B cell (primary cell): ENCODE measurements at regions not wholly inside any gene's neighbourhood (a gene's known extent, or its start where the extent isn't known, plus 50 kb on each side); places are given as distances from the start of the nearest gene placed in this dataset.

ENCODE experiments used
- ATAC-seq: fragments of 200-7000 bp; cut with Tn5 transposase; one replicate; pipeline ENCODE4 v1.10.0; 2021; ENCODE audit warnings: low read depth, mild to moderate bottlenecking, moderate number of reproducible peaks, moderate library complexity
- CTCF ChIA-PET: fragments of 350-600 bp; sonication (Branson Sonifier 250); formaldehyde crosslinking; loops from one replicate; lab custom pipeline; 2021; ENCODE audit warnings: antibody characterized with exemption, inconsistent platforms; lab: Charles Lee
- POLR2A ChIA-PET: fragments of 350-600 bp; sonication (Branson Sonifier 250); formaldehyde crosslinking; loops from one replicate; lab custom pipeline; 2021; ENCODE audit warnings: antibody characterized with exemption; lab: Charles Lee
- DNase-seq: peaks from one replicate; pipeline ENCODE4 v3.0.0; 2013
- H2AFZ ChIP-seq: 2 replicates; pipeline ENCODE4 v1.6.1; 2012; ENCODE audit warnings: mild to moderate bottlenecking, low read depth, low read length; ENCODE audit not compliant: insufficient read depth, poor library complexity, severe bottlenecking
- H3K27ac ChIP-seq, 2 donors: 1 replicate in 1 of 2; 2 replicates in 1 of 2; pipeline ENCODE4 v1.5.1; 2012 to 2013; ENCODE audit warnings: low read length in 2 of 2, mild to moderate bottlenecking in 2 of 2, moderate library complexity in 1 of 2
- H3K27me3 ChIP-seq, 4 experiments: fragments of 200-600 bp in 1 of 4; sonication (generic) in 1 of 4; replicated peaks in 1 of 4; 1 replicate in 2 of 4; 2 replicates in 2 of 4; pipeline versions ENCODE4 v1.6.1 to v1.7.0; 2013 to 2016; ENCODE audit warnings: low read length in 3 of 4, mild to moderate bottlenecking in 2 of 4, mixed read lengths in 1 of 4, moderate library complexity in 1 of 4; ENCODE audit not compliant: insufficient read depth in 4 of 4, control insufficient read depth in 3 of 4; ENCODE audit errors: control extremely low read depth in 1 of 4
- H3K36me3 ChIP-seq, 2 experiments: replicated peaks in 1 of 2; 1 replicate in 1 of 2; 2 replicates in 1 of 2; pipeline versions ENCODE4 v1.6.1 to v1.7.1; 2013; ENCODE audit warnings: low read length in 1 of 2; ENCODE audit not compliant: insufficient read depth in 2 of 2, control insufficient read depth in 1 of 2; ENCODE audit errors: control extremely low read depth in 1 of 2, extremely low read depth in 1 of 2
- H3K4me1 ChIP-seq, 2 donors: fragments of 200-600 bp in 1 of 2; sonication (generic) in 1 of 2; 1 replicate in 1 of 2; 2 replicates in 1 of 2; pipeline versions ENCODE4 v1.5.1 to v1.6.1; 2013 to 2017; ENCODE audit warnings: low read length in 2 of 2; ENCODE audit not compliant: control insufficient read depth in 2 of 2, insufficient read depth in 2 of 2
- H3K4me2 ChIP-seq: replicated peaks from 2 replicates; pipeline ENCODE3; 2012; ENCODE audit warnings: mild to moderate bottlenecking, low read depth, low read length; ENCODE audit not compliant: poor library complexity, severe bottlenecking
- H3K4me3 ChIP-seq, 5 experiments: fragments of 200-600 bp in 1 of 5; sonication (generic) in 1 of 5; 1 replicate in 3 of 5; 2 replicates in 2 of 5; pipeline versions ENCODE4 v1.5.1 to v1.7.0; 2011 to 2016; ENCODE audit warnings: low read length in 4 of 5, mild to moderate bottlenecking in 4 of 5, low read depth in 2 of 5, control low read depth in 1 of 5, moderate library complexity in 1 of 5; ENCODE audit not compliant: insufficient read depth in 1 of 5; ENCODE audit errors: control extremely low read depth in 1 of 5, extremely low read depth in 1 of 5
- H3K79me2 ChIP-seq: fragments of 200-600 bp; sonication (generic); one replicate; pipeline ENCODE4 v1.6.0; 2016; ENCODE audit warnings: low read length; ENCODE audit not compliant: control insufficient read depth, insufficient read depth
- H3K9ac ChIP-seq: fragments of 200-600 bp; sonication (generic); 2 replicates; pipeline ENCODE4 v1.6.1; 2017; ENCODE audit warnings: mild to moderate bottlenecking, low read length, moderate library complexity
- H3K9me3 ChIP-seq, 3 donors: one replicate each; pipeline versions ENCODE4 v1.6.1 to v1.7.1; 2013; ENCODE audit warnings: low read length in 2 of 3; ENCODE audit not compliant: control insufficient read depth in 2 of 3, insufficient read depth in 1 of 3; ENCODE audit errors: control extremely low read depth in 1 of 3
- H4K20me1 ChIP-seq: 2 replicates; pipeline ENCODE4 v1.6.0; 2012; ENCODE audit warnings: mild to moderate bottlenecking, low read length; ENCODE audit not compliant: insufficient read depth, control insufficient read depth, poor library complexity, severe bottlenecking
- H3K27ac Mint-ChIP-seq: one replicate; pipeline ENCODE4 v1.8.0; 2021; ENCODE audit warnings: mixed read lengths
- H3K27me3 Mint-ChIP-seq: one replicate; pipeline ENCODE4 v1.8.0; 2021; ENCODE audit warnings: mixed read lengths
- H3K4me1 Mint-ChIP-seq: one replicate; pipeline ENCODE4 v1.8.0; 2021; ENCODE audit warnings: mixed read lengths
- H3K4me3 Mint-ChIP-seq: one replicate; pipeline ENCODE4 v1.8.0; 2021; ENCODE audit warnings: mixed read lengths
- H3K9me3 Mint-ChIP-seq: one replicate; pipeline ENCODE4 v1.8.0; 2022; ENCODE audit warnings: mixed read lengths; ENCODE audit not compliant: insufficient read depth
- EZH2 ChIP-seq: IDR thresholded peaks from 2 replicates; pipeline ENCODE4 v1.6.1; 2012; ENCODE audit warnings: borderline replicate concordance, low read depth, mild to moderate bottlenecking, moderate library complexity, low read length; ENCODE audit not compliant: insufficient read depth, poor library complexity, severe bottlenecking
- WGBS: methylation state at CpG from one replicate; pipeline ENCODE4 v1.1.5; 2013; ENCODE audit warnings: missing lambda C conversion rate; ENCODE audit not compliant: insufficient coverage; 5-methylcytosine and 5-hydroxymethylcytosine counted together
- intact Hi-C: fragments of 100-400 bp; cut with micrococcal nuclease; formaldehyde crosslinking; loops from one replicate; pipeline ENCODE4 v1.10.0; 2022
- TF ChIP-seq, protein P1 (sequence below): fragments of 200-600 bp; IDR thresholded peaks from one replicate; pipeline ENCODE4 v1.8.0; 2022; ENCODE audit warnings: antibody characterized with exemption, mild to moderate bottlenecking

DNA sequence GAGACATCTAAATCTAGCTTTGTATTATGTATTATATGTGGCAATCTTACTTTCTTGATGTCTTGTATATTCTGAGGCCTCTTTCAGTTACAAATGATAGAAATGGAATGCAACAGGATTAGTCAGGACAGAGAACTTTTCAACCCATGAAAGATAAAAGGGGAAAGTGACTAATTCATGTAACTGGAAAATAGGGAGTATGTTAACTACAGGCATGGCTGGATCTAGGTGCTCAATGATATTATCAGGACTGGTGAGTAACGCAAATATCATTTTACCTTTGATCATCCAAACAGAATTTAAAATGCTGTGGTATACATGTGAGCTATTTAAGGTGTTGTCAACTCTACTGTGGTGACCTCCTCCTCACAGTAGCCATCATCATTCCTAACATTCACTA is 215.7 kb upstream of the GLRA1 start:
- Histone ChIP-seq H3K4me3 (no peak overlapping the region), H3K27ac (no peak overlapping the region), H3K27me3 (no peaks in the 10 kb centered on the region), H4K20me1 (no peaks in the 10 kb centered on the region), H3K36me3 (no peaks in the 10 kb centered on the region), H3K9me3 (no peaks in the 10 kb centered on the region), H3K4me1 (no peaks in the 10 kb centered on the region), H2AFZ (no peak overlapping the region), H3K4me2 (no peak overlapping the region), H3K79me2 (no peaks in the 10 kb centered on the region), H3K9ac (no peak overlapping the region)
- peaks cover 10% of the 10 kb centered on the region for H3K27me3 Mint-ChIP-seq
- no peak for ATAC-seq
- POLR2A ChIA-PET = no interaction called here
- no peak overlapping the region for H3K27ac Mint-ChIP-seq
- TF ChIP-seq EZH2 = no peak
- TF ChIP-seq, protein P1, sequence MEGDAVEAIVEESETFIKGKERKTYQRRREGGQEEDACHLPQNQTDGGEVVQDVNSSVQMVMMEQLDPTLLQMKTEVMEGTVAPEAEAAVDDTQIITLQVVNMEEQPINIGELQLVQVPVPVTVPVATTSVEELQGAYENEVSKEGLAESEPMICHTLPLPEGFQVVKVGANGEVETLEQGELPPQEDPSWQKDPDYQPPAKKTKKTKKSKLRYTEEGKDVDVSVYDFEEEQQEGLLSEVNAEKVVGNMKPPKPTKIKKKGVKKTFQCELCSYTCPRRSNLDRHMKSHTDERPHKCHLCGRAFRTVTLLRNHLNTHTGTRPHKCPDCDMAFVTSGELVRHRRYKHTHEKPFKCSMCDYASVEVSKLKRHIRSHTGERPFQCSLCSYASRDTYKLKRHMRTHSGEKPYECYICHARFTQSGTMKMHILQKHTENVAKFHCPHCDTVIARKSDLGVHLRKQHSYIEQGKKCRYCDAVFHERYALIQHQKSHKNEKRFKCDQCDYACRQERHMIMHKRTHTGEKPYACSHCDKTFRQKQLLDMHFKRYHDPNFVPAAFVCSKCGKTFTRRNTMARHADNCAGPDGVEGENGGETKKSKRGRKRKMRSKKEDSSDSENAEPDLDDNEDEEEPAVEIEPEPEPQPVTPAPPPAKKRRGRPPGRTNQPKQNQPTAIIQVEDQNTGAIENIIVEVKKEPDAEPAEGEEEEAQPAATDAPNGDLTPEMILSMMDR = no peak
- CTCF ChIA-PET = interaction anchor here (1.2 to 10.6 kb wide), 4 partner anchors 10 to 482 kb away, joined by 3 to 323 read pairs (median 27); no protein-coding TSS in a partner anchor
- H3K4me1 Mint-ChIP-seq = no peaks in the 10 kb centered on the region
- WGBS = no CpG with 5 or more reads among the region's 1 CpG
- no peaks in the 10 kb centered on the region for H3K9me3 Mint-ChIP-seq
- intact Hi-C loops = no loop called here
- no peak overlapping the region for H3K4me3 Mint-ChIP-seq
- no peak for DNase-seq

DNA sequence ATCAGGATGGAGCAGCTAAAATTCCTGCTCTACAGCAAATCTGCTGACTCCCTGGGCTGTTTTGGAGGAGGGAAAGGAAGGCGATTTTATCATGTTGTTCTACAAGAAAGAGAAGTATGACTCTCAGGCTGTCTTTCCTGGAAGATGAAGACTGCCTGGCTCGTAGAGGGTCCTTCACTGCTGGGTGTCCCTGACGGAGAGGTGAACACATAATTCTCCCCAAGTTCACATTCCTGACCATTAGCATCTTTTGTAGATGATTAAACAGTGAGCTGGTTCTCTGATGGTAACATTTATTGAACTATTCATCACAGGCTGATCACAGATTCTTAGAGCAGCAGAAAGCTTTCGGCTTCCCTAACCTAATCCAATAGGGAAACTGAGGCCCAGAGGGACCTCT is 212.4 kb upstream of the GLRA1 start:
- no peak overlapping the region for H2AFZ ChIP-seq
- ATAC-seq = no peak
- ChIA-PET POLR2A (no interaction called here), CTCF (interaction anchor here (1.3 kb wide), 1 partner anchor 312 kb away, joined by 3 read pairs; no protein-coding TSS in a partner anchor)
- no peaks in the 10 kb centered on the region for H3K79me2 ChIP-seq
- no peak overlapping the region for H3K4me3 ChIP-seq
- no peak overlapping the region for H3K27ac ChIP-seq
- no peaks in the 10 kb centered on the region for H3K27me3 ChIP-seq
- Mint-ChIP-seq H3K4me3 (no peak overlapping the region), H3K9me3 (no peaks in the 10 kb centered on the region), H3K27ac (no peak overlapping the region), H3K27me3 (peaks cover 11% of the 10 kb centered on the region), H3K4me1 (no peaks in the 10 kb centered on the region)
- H3K36me3 ChIP-seq = no peaks in the 10 kb centered on the region
- no peaks in the 10 kb centered on the region for H3K9me3 ChIP-seq
- H3K9ac ChIP-seq = no peak overlapping the region
- no peak overlapping the region for H3K4me2 ChIP-seq
- WGBS = 50% methylated on average over 1 of the region's 4 CpGs
- intact Hi-C loops = no loop called here
- DNase-seq = no peak
- no peaks in the 10 kb centered on the region for H3K4me1 ChIP-seq
- no peak for TF ChIP-seq EZH2
- TF ChIP-seq, protein P1 = no peak
- no peaks in the 10 kb centered on the region for H4K20me1 ChIP-seq
